Head of caudate nucleus (tissue), 42 donors: ENCODE measurements at regions not wholly inside any gene's neighbourhood (a gene's known extent, or its start where the extent isn't known, plus 50 kb on each side); places are given as distances from the start of the nearest gene placed in this dataset.
"Not testable (repeated sequence)": the region's sequence is repeated elsewhere in the genome, so short reads cannot be mapped to it uniquely, and the experiment has no call there.

Source experiments
- DNase-seq, 42 donors: peaks; one replicate each; pipeline versions ENCODE4 v3.0.0 to v3.0.0-alpha.2; 2020 to 2021; ENCODE audit warnings: mixed read lengths in 7 of 42
- intact Hi-C: fragments of 100-400 bp; cut with DNase I; formaldehyde crosslinking; loops from one replicate; pipeline ENCODE4 v1.15.0; 2022

GRCh38 chrX:99988532-99988931 lies 421.5 kb downstream of the PCDH19 start:
- intact Hi-C loops: not testable (repeated sequence)

GRCh38 chrX:99973572-99974226 lies 436.4 kb downstream of the PCDH19 start:
- no peak for DNase-seq
- intact Hi-C loops: no loop called here

More at GRCh38 chrX:99988532-99988931, 421.5 kb downstream of the PCDH19 start:
- DNase-seq: not testable (repeated sequence)

GRCh38 chrX:99939883-99940232 lies 470.2 kb downstream of the PCDH19 start:
- no peak for DNase-seq
- intact Hi-C loops: no loop called here

- intact Hi-C loops: not testable (repeated sequence)
Observed at GRCh38 chrX:99939206-99939882, 470.7 kb downstream of the PCDH19 start.

GRCh38 chrX:99938464-99938863 lies 471.6 kb downstream of the PCDH19 start:
- DNase-seq: no peak
- intact Hi-C loops: no loop called here

More at GRCh38 chrX:99939206-99939882, 470.7 kb downstream of the PCDH19 start:
- not testable (repeated sequence) for DNase-seq

- intact Hi-C loops: no loop called here
- no peak for DNase-seq
Observed at GRCh38 chrX:99933865-99934264, 476.2 kb downstream of the PCDH19 start.

- DNase-seq: no peak
- intact Hi-C loops: no loop called here
Observed at GRCh38 chrX:99914635-99915034, 495.4 kb downstream of the PCDH19 start.

- intact Hi-C loops: no loop called here
- DNase-seq: no peak
Observed at GRCh38 chrX:99913611-99914010, 496.5 kb downstream of the PCDH19 start.

- no peak for DNase-seq
- intact Hi-C loops: no loop called here
Observed at GRCh38 chrX:99909946-99910345, 500.1 kb downstream of the PCDH19 start.

- intact Hi-C loops: no loop called here
- no peak for DNase-seq
Observed at GRCh38 chrX:99901091-99901490, 509.0 kb downstream of the PCDH19 start.

GRCh38 chrX:99887918-99888317 lies 522.2 kb downstream of the PCDH19 start:
- DNase-seq: no peak

GRCh38 chrX:99857455-99857854 lies 552.6 kb downstream of the PCDH19 start:
- intact Hi-C loops: no loop called here
- DNase-seq: no peak

More at GRCh38 chrX:99887918-99888317, 522.2 kb downstream of the PCDH19 start:
- intact Hi-C loops: no loop called here

- intact Hi-C loops: no loop called here
- no peak for DNase-seq
Observed at GRCh38 chrX:99833821-99834220, 576.3 kb downstream of the PCDH19 start.

GRCh38 chrX:99820197-99820596 lies 589.9 kb downstream of the PCDH19 start:
- intact Hi-C loops: no loop called here
- DNase-seq: no peak

GRCh38 chrX:99800016-99800415 lies 610.1 kb downstream of the PCDH19 start:
- DNase-seq: no peak
- intact Hi-C loops: no loop called here

GRCh38 chrX:99798936-99799335 lies 611.1 kb downstream of the PCDH19 start:
- no peak for DNase-seq

GRCh38 chrX:99795495-99795894 lies 614.6 kb downstream of the PCDH19 start:
- DNase-seq: no peak
- intact Hi-C loops: no loop called here

More at GRCh38 chrX:99798936-99799335, 611.1 kb downstream of the PCDH19 start:
- intact Hi-C loops: no loop called here

- no peak for DNase-seq
- intact Hi-C loops: no loop called here
Observed at GRCh38 chrX:99782516-99783040, 627.5 kb downstream of the PCDH19 start.

GRCh38 chrX:99777912-99778311 lies 632.2 kb downstream of the PCDH19 start:
- intact Hi-C loops: no loop called here
- DNase-seq: no peak

- intact Hi-C loops: no loop called here
- no peak for DNase-seq
Observed at GRCh38 chrX:99761731-99762130, 648.3 kb downstream of the PCDH19 start.

GRCh38 chrX:99752776-99753175 lies 657.3 kb downstream of the PCDH19 start:
- DNase-seq: no peak
- intact Hi-C loops: no loop called here
